GM12878 (cell line): ENCODE measurements at regions not wholly inside any gene's neighbourhood (a gene's known extent, or its start where the extent isn't known, plus 50 kb on each side); places are given as distances from the start of the nearest gene placed in this dataset.

Experiments used
- ATAC-seq: fragments of 200-7000 bp; cut with Tn5 transposase; 3 replicates; pipeline ENCODE4 v1.9.1; 2020; ENCODE audit warnings: mild to moderate bottlenecking, moderate library complexity
- BruUV-seq: library from RNA; stranded (reverse); fragments of 400-500 nt; replicated peaks from 2 replicates; lab custom pipeline; 2021; lab: Mats Ljungman, UMichigan
- CTCF ChIA-PET: fragments of 300-600 bp; sonication (Branson Sonifier 250); formaldehyde crosslinking; extraction: SDS; loops from one replicate; lab custom pipeline; 2021; ENCODE audit warnings: inconsistent platforms; lab: Yijun Ruan, JAX
- POLR2A ChIA-PET: fragments of 350-600 bp; formaldehyde crosslinking; extraction: SDS; loops from one replicate; lab custom pipeline; 2021; ENCODE audit warnings: inconsistent platforms; lab: Charles Lee
- RAD21 ChIA-PET: fragments of 300-600 bp; sonication (Branson Sonifier 250); formaldehyde crosslinking; loops from one replicate; lab custom pipeline; 2023; ENCODE audit warnings: antibody characterized with exemption; ENCODE audit not compliant: unreplicated experiment; lab: Charles Lee
- SMC1A ChIA-PET: fragments of 300-600 bp; sonication (Branson Sonifier 250); formaldehyde crosslinking; loops from one replicate; lab custom pipeline; 2023; ENCODE audit not compliant: unreplicated experiment, uncharacterized antibody; lab: Charles Lee
- DNase-seq: peaks from one replicate; pipeline ENCODE4 v3.0.0-alpha.2; 2011; ENCODE audit warnings: low read depth, low spot score
- FAIRE-seq: peaks from 3 replicates; lab custom pipeline; 2011; peaks lifted over from hg19 to GRCh38; lab: Jason Lieb, UNC
- H2AFZ ChIP-seq: 2 replicates; pipeline ENCODE4 v1.6.0; 2011; ENCODE audit warnings: low read depth, low read length, control low read depth; ENCODE audit not compliant: control insufficient read depth
- H3K27ac ChIP-seq: 2 replicates; pipeline ENCODE4 v1.5.1; 2011; ENCODE audit warnings: control low read depth; ENCODE audit not compliant: control insufficient read depth, insufficient read depth
- H3K27me3 ChIP-seq, 2 experiments: replicated peaks in 1 of 2; 2 replicates each; pipeline versions ENCODE4 v1.6.0 to v1.6.1; 2011; ENCODE audit warnings: low read length in 1 of 2; ENCODE audit not compliant: control insufficient read depth in 2 of 2, insufficient read depth in 2 of 2
- H3K36me3 ChIP-seq, 2 experiments: 2 replicates each; pipeline ENCODE4 v1.5.1; 2011; ENCODE audit warnings: low read length in 1 of 2; ENCODE audit not compliant: control insufficient read depth in 2 of 2, insufficient read depth in 2 of 2
- H3K4me1 ChIP-seq: 2 replicates; pipeline ENCODE4 v1.6.1; 2011; ENCODE audit warnings: mild to moderate bottlenecking, low read length, moderate library complexity, mixed read lengths; ENCODE audit not compliant: control insufficient read depth, insufficient read depth
- H3K4me2 ChIP-seq: 2 replicates; pipeline ENCODE4 v1.6.0; 2011; ENCODE audit warnings: control low read depth; ENCODE audit not compliant: control insufficient read depth, insufficient read depth
- H3K4me3 ChIP-seq: fragments of 200-600 bp; sonication (generic); 2 replicates; pipeline ENCODE4 v1.5.1; 2016
- H3K79me2 ChIP-seq: 2 replicates; pipeline ENCODE4 v1.6.0; 2011; ENCODE audit warnings: low read length; ENCODE audit not compliant: control insufficient read depth, insufficient read depth
- H3K9ac ChIP-seq: 2 replicates; pipeline ENCODE4 v1.8.0; 2011; ENCODE audit warnings: low read length, control low read depth, mixed read lengths; ENCODE audit not compliant: control insufficient read depth, insufficient read depth
- H3K9me3 ChIP-seq: replicated peaks from 3 replicates; pipeline ENCODE4 v1.5.1; 2011; ENCODE audit warnings: mild to moderate bottlenecking, low read length; ENCODE audit not compliant: control insufficient read depth, insufficient read depth
- H4K20me1 ChIP-seq: 2 replicates; pipeline ENCODE4 v1.6.0; 2011; ENCODE audit not compliant: control insufficient read depth, insufficient read depth
- JUNB ChIP-seq: IDR thresholded peaks from 2 replicates; pipeline ENCODE4 v1.6.1; 2016; ENCODE audit warnings: antibody characterized with exemption, mild to moderate bottlenecking
- KLF5 ChIP-seq: fragments of 450-650 bp; IDR thresholded peaks from 2 replicates; pipeline ENCODE4 v1.6.1; 2014; ENCODE audit warnings: mild to moderate bottlenecking; ENCODE audit not compliant: partially characterized antibody
- PAX5 ChIP-seq: IDR thresholded peaks from 2 replicates; pipeline ENCODE4 v1.6.1; 2011; ENCODE audit warnings: low read depth, low read length, borderline replicate concordance
- RAD51 ChIP-seq: fragments of 450-650 bp; IDR thresholded peaks from 2 replicates; pipeline ENCODE4 v1.6.1; 2016; ENCODE audit warnings: moderate library complexity, mild to moderate bottlenecking, inconsistent platforms
- STAT3 ChIP-seq: IDR thresholded peaks from 2 replicates; pipeline ENCODE4 v1.6.1; 2011; ENCODE audit warnings: low read depth, low read length, improper control_type of control experiment
- ZNF207 ChIP-seq: fragments of 450-650 bp; IDR thresholded peaks from 2 replicates; pipeline ENCODE4 v1.6.1; 2014; ENCODE audit warnings: antibody characterized with exemption, mild to moderate bottlenecking, borderline replicate concordance
- WGBS: methylation state at CpG from one replicate; pipeline ENCODE4 v1.1.6; 2016; ENCODE audit warnings: low lambda C conversion rate; ENCODE audit not compliant: insufficient replicate concordance, insufficient coverage; ENCODE audit errors: missing lambda C conversion rate; 5-methylcytosine and 5-hydroxymethylcytosine counted together
- in situ Hi-C: fragments of 300-500 bp; cut with MboI; formaldehyde crosslinking; loops from 9 replicates; pipeline ENCODE4 v1.14.3; 2018; ENCODE audit warnings: mixed read lengths
- intact Hi-C: fragments of 100-400 bp; cut with micrococcal nuclease; formaldehyde crosslinking; loops from one replicate; pipeline ENCODE4 v1.14.2; 2022; ENCODE audit not compliant: unreplicated experiment
- TF ChIP-seq, protein P1 (sequence below): fragments of 450-650 bp; IDR thresholded peaks from 2 replicates; pipeline ENCODE4 v1.6.1; 2016; ENCODE audit warnings: mild to moderate bottlenecking

DNA sequence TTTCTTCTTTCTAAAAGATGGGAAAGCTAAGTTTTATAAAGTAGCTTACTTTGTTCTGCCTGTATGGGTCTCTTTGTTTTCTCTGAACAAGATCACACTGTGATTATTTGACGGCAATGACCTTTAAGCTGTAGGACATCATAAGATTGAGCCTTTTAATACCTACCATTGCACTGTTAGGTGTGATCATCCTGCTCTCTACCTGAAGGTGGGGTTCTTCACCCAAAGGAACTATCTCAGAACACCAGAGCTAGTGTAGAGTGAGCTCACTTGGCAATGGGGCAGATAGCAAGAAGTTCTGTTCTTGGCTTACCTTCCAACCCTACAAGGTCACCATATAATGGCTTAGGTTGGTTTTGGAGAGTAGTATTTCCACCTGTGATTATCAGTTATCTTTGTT, 200.2 kb downstream of the SPATA31D1 start:
- no peaks in the 10 kb centered on the region for H3K27me3 ChIP-seq
- TF ChIP-seq RAD51: no peak
- no peak for TF ChIP-seq PAX5
- TF ChIP-seq STAT3: no peak
- no peak for TF ChIP-seq ZNF207
- TF ChIP-seq, protein P1, sequence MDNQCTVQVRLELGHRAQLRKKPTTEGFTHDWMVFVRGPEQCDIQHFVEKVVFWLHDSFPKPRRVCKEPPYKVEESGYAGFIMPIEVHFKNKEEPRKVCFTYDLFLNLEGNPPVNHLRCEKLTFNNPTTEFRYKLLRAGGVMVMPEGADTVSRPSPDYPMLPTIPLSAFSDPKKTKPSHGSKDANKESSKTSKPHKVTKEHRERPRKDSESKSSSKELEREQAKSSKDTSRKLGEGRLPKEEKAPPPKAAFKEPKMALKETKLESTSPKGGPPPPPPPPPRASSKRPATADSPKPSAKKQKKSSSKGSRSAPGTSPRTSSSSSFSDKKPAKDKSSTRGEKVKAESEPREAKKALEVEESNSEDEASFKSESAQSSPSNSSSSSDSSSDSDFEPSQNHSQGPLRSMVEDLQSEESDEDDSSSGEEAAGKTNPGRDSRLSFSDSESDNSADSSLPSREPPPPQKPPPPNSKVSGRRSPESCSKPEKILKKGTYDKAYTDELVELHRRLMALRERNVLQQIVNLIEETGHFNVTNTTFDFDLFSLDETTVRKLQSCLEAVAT: no peak
- no peak for TF ChIP-seq JUNB
- TF ChIP-seq KLF5: no peak
- CTCF ChIA-PET: interaction anchor here (0.9 to 1.0 kb wide), 2 partner anchors 61 to 417 kb away, joined by 3 read pairs; no protein-coding TSS in a partner anchor
- no peak overlapping the region for H3K4me2 ChIP-seq
- RAD21 ChIA-PET: no interaction called here
- no peak for FAIRE-seq
- no peaks in the 10 kb centered on the region for H3K4me1 ChIP-seq
- H4K20me1 ChIP-seq: no peaks in the 10 kb centered on the region
- no TSS peak for BruUV-seq
- H3K79me2 ChIP-seq: no peaks in the 10 kb centered on the region
- DNase-seq: no peak
- 90% methylated on average over 1 of the region's 1 CpG for WGBS
- H3K36me3 ChIP-seq: no peaks in the 10 kb centered on the region
- no peak for ATAC-seq
- H3K27ac ChIP-seq: no peak overlapping the region
- H3K4me3 ChIP-seq: no peak overlapping the region
- no peaks in the 10 kb centered on the region for H3K9me3 ChIP-seq
- in situ Hi-C loops (no loop called here), intact Hi-C loops (no loop called here)
- SMC1A ChIA-PET: interaction anchor here (0.6 to 1.7 kb wide), 3 partner anchors 10 to 418 kb away, joined by 3 to 5 read pairs (median 4); no protein-coding TSS in a partner anchor
- POLR2A ChIA-PET: no interaction called here
- no peak overlapping the region for H3K9ac ChIP-seq
- H2AFZ ChIP-seq: no peak overlapping the region
